ENCODE measurements at regions not wholly inside any gene's neighbourhood (a gene's known extent, or its start where the extent isn't known, plus 50 kb on each side); places are given as distances from the start of the nearest gene placed in this dataset.

- no peaks in the 10 kb centered on the region for H3K36me3 ChIP-seq (ENCODE audit: control insufficient read depth, insufficient read depth, low read length)
- ChIA-PET POLR2A (no interaction called here), CTCF (no interaction called here)
- no peak overlapping the region for H3K4me3 Mint-ChIP-seq (ENCODE audit: unreplicated experiment)
- H3K27ac Mint-ChIP-seq (ENCODE audit: unreplicated experiment): no peak overlapping the region
- no peak for DNase-seq
- H3K4me1 Mint-ChIP-seq (ENCODE audit: low read depth, unreplicated experiment): peaks cover 6% of the 10 kb centered on the region
- intact Hi-C loops (cut with micrococcal nuclease; ENCODE audit: unreplicated experiment): no loop called here
- no peaks in the 10 kb centered on the region for H3K36me3 Mint-ChIP-seq (ENCODE audit: insufficient read depth, unreplicated experiment)
- TF ChIP-seq, protein P1, sequence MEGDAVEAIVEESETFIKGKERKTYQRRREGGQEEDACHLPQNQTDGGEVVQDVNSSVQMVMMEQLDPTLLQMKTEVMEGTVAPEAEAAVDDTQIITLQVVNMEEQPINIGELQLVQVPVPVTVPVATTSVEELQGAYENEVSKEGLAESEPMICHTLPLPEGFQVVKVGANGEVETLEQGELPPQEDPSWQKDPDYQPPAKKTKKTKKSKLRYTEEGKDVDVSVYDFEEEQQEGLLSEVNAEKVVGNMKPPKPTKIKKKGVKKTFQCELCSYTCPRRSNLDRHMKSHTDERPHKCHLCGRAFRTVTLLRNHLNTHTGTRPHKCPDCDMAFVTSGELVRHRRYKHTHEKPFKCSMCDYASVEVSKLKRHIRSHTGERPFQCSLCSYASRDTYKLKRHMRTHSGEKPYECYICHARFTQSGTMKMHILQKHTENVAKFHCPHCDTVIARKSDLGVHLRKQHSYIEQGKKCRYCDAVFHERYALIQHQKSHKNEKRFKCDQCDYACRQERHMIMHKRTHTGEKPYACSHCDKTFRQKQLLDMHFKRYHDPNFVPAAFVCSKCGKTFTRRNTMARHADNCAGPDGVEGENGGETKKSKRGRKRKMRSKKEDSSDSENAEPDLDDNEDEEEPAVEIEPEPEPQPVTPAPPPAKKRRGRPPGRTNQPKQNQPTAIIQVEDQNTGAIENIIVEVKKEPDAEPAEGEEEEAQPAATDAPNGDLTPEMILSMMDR (IDR thresholded peaks at IDR 0.05; ENCODE audit: insufficient read depth in 1 of 2, low read depth in 1 of 2, low read length in 1 of 2, severe bottlenecking in 1 of 2, unreplicated experiment in 1 of 2): no peak
- no peak overlapping the region for H3K4me3 ChIP-seq (ENCODE audit: low read depth, low read length)
- H3K27me3 ChIP-seq (replicated peaks; ENCODE audit: control insufficient read depth, insufficient read depth, low read length): no peaks in the 10 kb centered on the region
- no peaks in the 10 kb centered on the region for H3K4me1 ChIP-seq
- H3K27me3 Mint-ChIP-seq (ENCODE audit: insufficient read depth, unreplicated experiment): peaks cover 7% of the 10 kb centered on the region
- H3K9me3 ChIP-seq: no peaks in the 10 kb centered on the region
- H3K9me3 Mint-ChIP-seq (ENCODE audit: unreplicated experiment): no peaks in the 10 kb centered on the region
- no TSS peak for BruUV-seq (replicated peaks)
Observed at GRCh38 chr3:130800829-130801228, 54.2 kb upstream of the PIK3R4 start.

- Mint-ChIP-seq H3K27ac (ENCODE audit: unreplicated experiment) (no peak overlapping the region), H3K9me3 (ENCODE audit: unreplicated experiment) (no peaks in the 10 kb centered on the region), H3K36me3 (ENCODE audit: insufficient read depth, unreplicated experiment) (no peaks in the 10 kb centered on the region), H3K27me3 (ENCODE audit: insufficient read depth, unreplicated experiment) (peaks cover 8% of the 10 kb centered on the region), H3K4me1 (ENCODE audit: low read depth, unreplicated experiment) (peaks cover 3% of the 10 kb centered on the region), H3K4me3 (ENCODE audit: unreplicated experiment) (no peak overlapping the region)
- Histone ChIP-seq H3K4me3 (ENCODE audit: low read depth, low read length) (no peak overlapping the region), H3K4me1 (no peaks in the 10 kb centered on the region), H3K9me3 (no peaks in the 10 kb centered on the region), H3K36me3 (ENCODE audit: control insufficient read depth, insufficient read depth, low read length) (no peaks in the 10 kb centered on the region), H3K27me3 (replicated peaks; ENCODE audit: control insufficient read depth, insufficient read depth, low read length) (no peaks in the 10 kb centered on the region)
- CTCF ChIA-PET: no interaction called here
- intact Hi-C loops (cut with micrococcal nuclease; ENCODE audit: unreplicated experiment): no loop called here
- POLR2A ChIA-PET: no interaction called here
- no peak for DNase-seq
- no TSS peak for BruUV-seq (replicated peaks)
- TF ChIP-seq, protein P1 (IDR thresholded peaks at IDR 0.05; ENCODE audit: insufficient read depth in 1 of 2, low read depth in 1 of 2, low read length in 1 of 2, severe bottlenecking in 1 of 2, unreplicated experiment in 1 of 2): no peak
Observed at GRCh38 chr3:130801473-130801872, 54.8 kb upstream of the PIK3R4 start.

GRCh38 chr3:130811557-130811956 lies 64.9 kb upstream of the PIK3R4 start:
- ChIA-PET POLR2A (no interaction called here), CTCF (no interaction called here)
- TF ChIP-seq, protein P1 (IDR thresholded peaks at IDR 0.05; ENCODE audit: insufficient read depth in 1 of 2, low read depth in 1 of 2, low read length in 1 of 2, severe bottlenecking in 1 of 2, unreplicated experiment in 1 of 2): no peak
- H3K36me3 ChIP-seq (ENCODE audit: control insufficient read depth, insufficient read depth, low read length): no peaks in the 10 kb centered on the region
- Mint-ChIP-seq H3K36me3 (ENCODE audit: insufficient read depth, unreplicated experiment) (no peaks in the 10 kb centered on the region), H3K9me3 (ENCODE audit: unreplicated experiment) (no peaks in the 10 kb centered on the region), H3K27ac (ENCODE audit: unreplicated experiment) (no peak overlapping the region), H3K4me1 (ENCODE audit: low read depth, unreplicated experiment) (no peaks in the 10 kb centered on the region), H3K4me3 (ENCODE audit: unreplicated experiment) (no peak overlapping the region), H3K27me3 (ENCODE audit: insufficient read depth, unreplicated experiment) (peaks cover 4% of the 10 kb centered on the region)
- no peak for DNase-seq
- H3K27me3 ChIP-seq (replicated peaks; ENCODE audit: control insufficient read depth, insufficient read depth, low read length): no peaks in the 10 kb centered on the region
- no TSS peak for BruUV-seq (replicated peaks)
- H3K9me3 ChIP-seq: no peaks in the 10 kb centered on the region; the same call in 1 of the 2 replicates
- H3K4me1 ChIP-seq: no peaks in the 10 kb centered on the region
- H3K4me3 ChIP-seq (ENCODE audit: low read depth, low read length): no peak overlapping the region
- intact Hi-C loops (cut with micrococcal nuclease; ENCODE audit: unreplicated experiment): no loop called here

Data from Caco-2 (cell line).